ENCODE measurements at regions not wholly inside any gene's neighbourhood (a gene's known extent, or its start where the extent isn't known, plus 50 kb on each side); places are given as distances from the start of the nearest gene placed in this dataset.

DNA sequence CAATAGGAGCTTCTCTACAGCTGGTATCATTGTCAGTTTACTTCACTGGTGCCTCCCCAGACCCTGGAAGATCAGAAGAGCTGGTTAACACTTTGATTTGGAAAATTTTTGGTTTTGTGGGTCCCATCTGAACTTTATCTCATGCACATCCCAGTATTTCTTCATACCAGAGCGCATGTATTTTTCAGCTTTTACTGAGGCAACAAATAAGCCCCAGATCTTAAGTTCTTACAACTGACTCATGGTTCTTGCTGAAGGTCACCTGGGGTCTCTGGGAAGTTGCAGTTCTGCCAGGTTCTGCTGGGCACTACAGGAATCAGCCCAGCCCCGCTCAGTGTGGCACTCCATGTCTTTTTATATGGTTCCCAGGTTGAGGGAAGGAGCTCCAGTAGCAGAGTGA, 1249.9 kb downstream of the EFNB2 start:
- DNase-seq (ENCODE audit: insufficient read length, low spot score, missing footprints) = no peak
- Histone ChIP-seq H3K4me3 (ENCODE audit: insufficient read depth, low read length) (no peak overlapping the region), H4K20me1 (ENCODE audit: insufficient read depth, low read length) (no peaks in the 10 kb centered on the region), H3K9me3 (ENCODE audit: low read depth, low read length) (no peaks in the 10 kb centered on the region), H3K27me3 (ENCODE audit: insufficient read depth, low read length) (no peaks in the 10 kb centered on the region), H2AFZ (ENCODE audit: low read length) (no peak overlapping the region), H3K36me3 (ENCODE audit: insufficient read depth, low read length) (no peaks in the 10 kb centered on the region), H3K27ac (ENCODE audit: low read depth, low read length) (no peak overlapping the region), H3K4me1 (ENCODE audit: insufficient read depth, low read length) (no peaks in the 10 kb centered on the region), H3K79me2 (ENCODE audit: insufficient read depth, low read length) (no peaks in the 10 kb centered on the region), H3K4me2 (ENCODE audit: insufficient read depth, low read length) (no peak overlapping the region)
- no peak for TF ChIP-seq CTCF (IDR thresholded peaks at IDR 0.05; ENCODE audit: extremely low read depth, low read depth, low read length)

- no peak for TF ChIP-seq CTCF (IDR thresholded peaks at IDR 0.05; ENCODE audit: extremely low read depth, low read depth, low read length)
- no peak overlapping the region for H3K27ac ChIP-seq (ENCODE audit: low read depth, low read length)
- H3K27me3 ChIP-seq (ENCODE audit: insufficient read depth, low read length) = no peaks in the 10 kb centered on the region
- H3K4me2 ChIP-seq (ENCODE audit: insufficient read depth, low read length) = no peak overlapping the region
- no peaks in the 10 kb centered on the region for H3K4me1 ChIP-seq (ENCODE audit: insufficient read depth, low read length)
- no peaks in the 10 kb centered on the region for H3K36me3 ChIP-seq (ENCODE audit: insufficient read depth, low read length)
- H2AFZ ChIP-seq (ENCODE audit: low read length) = no peak overlapping the region
- no peak for DNase-seq (ENCODE audit: insufficient read length, low spot score, missing footprints)
- no peak overlapping the region for H3K4me3 ChIP-seq (ENCODE audit: insufficient read depth, low read length)
- H4K20me1 ChIP-seq (ENCODE audit: insufficient read depth, low read length) = no peaks in the 10 kb centered on the region
- H3K9me3 ChIP-seq (ENCODE audit: low read depth, low read length) = no peaks in the 10 kb centered on the region
- H3K79me2 ChIP-seq (ENCODE audit: insufficient read depth, low read length) = no peaks in the 10 kb centered on the region
These were observed 1252.8 kb downstream of the EFNB2 start for GRCh38 chr13:105282406-105283285.

GRCh38 chr13:105278943-105279381, 1256.5 kb downstream of the EFNB2 start:
- Histone ChIP-seq H4K20me1 (ENCODE audit: insufficient read depth, low read length) (no peaks in the 10 kb centered on the region), H2AFZ (ENCODE audit: low read length) (no peak overlapping the region), H3K36me3 (ENCODE audit: insufficient read depth, low read length) (no peaks in the 10 kb centered on the region), H3K27me3 (ENCODE audit: insufficient read depth, low read length) (no peaks in the 10 kb centered on the region), H3K27ac (ENCODE audit: low read depth, low read length) (no peak overlapping the region), H3K9me3 (ENCODE audit: low read depth, low read length) (no peaks in the 10 kb centered on the region), H3K79me2 (ENCODE audit: insufficient read depth, low read length) (no peaks in the 10 kb centered on the region), H3K4me1 (ENCODE audit: insufficient read depth, low read length) (no peaks in the 10 kb centered on the region), H3K4me3 (ENCODE audit: insufficient read depth, low read length) (no peak overlapping the region), H3K4me2 (ENCODE audit: insufficient read depth, low read length) (no peak overlapping the region)
- no peak for DNase-seq (ENCODE audit: insufficient read length, low spot score, missing footprints)
- TF ChIP-seq CTCF (IDR thresholded peaks at IDR 0.05; ENCODE audit: extremely low read depth, low read depth, low read length) = no peak

GRCh38 chr13:105276571-105276970, 1258.9 kb downstream of the EFNB2 start:
- TF ChIP-seq CTCF (IDR thresholded peaks at IDR 0.05; ENCODE audit: extremely low read depth, low read depth, low read length) = no peak
- DNase-seq (ENCODE audit: insufficient read length, low spot score, missing footprints) = no peak
- H3K36me3 ChIP-seq (ENCODE audit: insufficient read depth, low read length) = no peaks in the 10 kb centered on the region
- H2AFZ ChIP-seq (ENCODE audit: low read length) = no peak overlapping the region
- H3K4me2 ChIP-seq (ENCODE audit: insufficient read depth, low read length) = no peak overlapping the region
- no peak overlapping the region for H3K27ac ChIP-seq (ENCODE audit: low read depth, low read length)
- no peaks in the 10 kb centered on the region for H4K20me1 ChIP-seq (ENCODE audit: insufficient read depth, low read length)
- no peaks in the 10 kb centered on the region for H3K27me3 ChIP-seq (ENCODE audit: insufficient read depth, low read length)
- no peaks in the 10 kb centered on the region for H3K79me2 ChIP-seq (ENCODE audit: insufficient read depth, low read length)
- H3K4me1 ChIP-seq (ENCODE audit: insufficient read depth, low read length) = no peaks in the 10 kb centered on the region
- no peak overlapping the region for H3K4me3 ChIP-seq (ENCODE audit: insufficient read depth, low read length)
- H3K9me3 ChIP-seq (ENCODE audit: low read depth, low read length) = no peaks in the 10 kb centered on the region

All from osteoblast (primary cell).